ENCODE measurements at regions not wholly inside any gene's neighbourhood (a gene's known extent, or its start where the extent isn't known, plus 50 kb on each side); places are given as distances from the start of the nearest gene placed in this dataset.
A peak's percentile ranks its signal among the peaks of the same experiment; 100 is the strongest.
"Not testable (repeated sequence)": the region's sequence is repeated elsewhere in the genome, so short reads cannot be mapped to it uniquely, and the experiment has no call there.

- Histone ChIP-seq H3K9me3 (ENCODE audit: control insufficient read depth in 2 of 3, low read length in 3 of 3) (no peaks in the 10 kb centered on the region), H3K36me3 (ENCODE audit: control insufficient read depth in 2 of 3, insufficient read depth in 3 of 3, low read length in 3 of 3) (no peaks in the 10 kb centered on the region), H3K4me3 (ENCODE audit: low read length) (no peak overlapping the region), H3K4me1 (ENCODE audit: control insufficient read depth in 2 of 2, insufficient read depth in 2 of 2, low read length in 2 of 2) (no peaks in the 10 kb centered on the region), H3K27me3 (ENCODE audit: control insufficient read depth in 2 of 2, insufficient read depth in 2 of 2, low read length in 2 of 2) (no peaks in the 10 kb centered on the region), H3K27ac (ENCODE audit: low read depth, low read length) (no peak overlapping the region)
- intact Hi-C loops (cut with micrococcal nuclease), result no loop called here
- CTCF ChIA-PET, result no interaction called here
- H3K9me3 Mint-ChIP-seq, result no peaks in the 10 kb centered on the region
- H3K27me3 Mint-ChIP-seq, result peaks cover 0 to 12% (median 5%) of the 10 kb centered on the region in 5 donors
- peak overlapping the region in 1 of 9 donors; percentile 18 for H3K27ac Mint-ChIP-seq
- H3K36me3 Mint-ChIP-seq, result no peaks in the 10 kb centered on the region
- no peak for DNase-seq
- H3K4me1 Mint-ChIP-seq, result no peaks in the 10 kb centered on the region
- POLR2A ChIA-PET, result no interaction called here
- no peak for ATAC-seq
- no peak overlapping the region for H3K4me3 Mint-ChIP-seq
These were observed 105.1 kb downstream of the SINHCAF start for GRCh38 chr12:31220633-31221550.

DNA sequence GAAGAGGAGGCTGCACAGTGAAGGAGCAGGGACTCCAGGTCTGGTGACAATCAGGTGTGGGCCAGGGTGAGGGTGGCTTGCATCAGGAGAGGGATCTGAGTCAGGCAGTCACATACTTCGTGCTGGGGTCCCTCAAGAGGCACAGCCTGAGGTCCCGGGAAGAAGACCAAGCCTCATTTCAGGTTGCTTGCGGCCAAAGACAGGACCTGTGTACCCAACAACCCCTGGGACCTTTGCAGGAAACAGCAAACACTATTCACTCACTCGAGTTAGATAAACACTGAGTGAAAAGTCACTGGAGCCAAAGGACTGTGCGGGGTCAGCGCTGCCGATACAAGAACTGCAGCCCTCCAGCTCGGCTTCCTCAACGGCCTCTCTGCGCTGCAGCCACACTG lies 104.4 kb downstream of the SINHCAF start:
- ChIA-PET CTCF (no interaction called here), POLR2A (no interaction called here)
- no peaks in the 10 kb centered on the region for H3K36me3 ChIP-seq (ENCODE audit: control insufficient read depth in 2 of 3, insufficient read depth in 3 of 3, low read length in 3 of 3)
- no peak for DNase-seq
- no peaks in the 10 kb centered on the region for H3K4me1 Mint-ChIP-seq
- no peak overlapping the region for H3K27ac Mint-ChIP-seq
- H3K27me3 ChIP-seq (ENCODE audit: control insufficient read depth in 2 of 2, insufficient read depth in 2 of 2, low read length in 2 of 2), result no peaks in the 10 kb centered on the region
- ATAC-seq, result no peak
- no peaks in the 10 kb centered on the region for H3K36me3 Mint-ChIP-seq
- intact Hi-C loops (cut with micrococcal nuclease), result no loop called here
- no peaks in the 10 kb centered on the region for H3K9me3 ChIP-seq (ENCODE audit: control insufficient read depth in 2 of 3, low read length in 3 of 3)
- H3K4me1 ChIP-seq (ENCODE audit: control insufficient read depth in 2 of 2, insufficient read depth in 2 of 2, low read length in 2 of 2), result no peaks in the 10 kb centered on the region
- no peak overlapping the region for H3K4me3 ChIP-seq (ENCODE audit: low read length)
- H3K27me3 Mint-ChIP-seq, result peaks cover 0 to 8% (median 5%) of the 10 kb centered on the region in 5 donors
- no peak overlapping the region for H3K4me3 Mint-ChIP-seq
- H3K27ac ChIP-seq (ENCODE audit: low read depth, low read length), result no peak overlapping the region
- H3K9me3 Mint-ChIP-seq, result no peaks in the 10 kb centered on the region

GRCh38 chr12:31222620-31223222 lies 103.2 kb downstream of the SINHCAF start:
- intact Hi-C loops (cut with micrococcal nuclease), result no loop called here
- no peaks in the 10 kb centered on the region for H3K36me3 ChIP-seq (ENCODE audit: control insufficient read depth in 2 of 3, insufficient read depth in 3 of 3, low read length in 3 of 3)
- CTCF ChIA-PET, result interaction anchor here (0.6 kb wide), 1 partner anchor 20 kb away, joined by 3 read pairs; no protein-coding TSS in a partner anchor
- H3K9me3 ChIP-seq (ENCODE audit: control insufficient read depth in 2 of 3, low read length in 3 of 3), result no peaks in the 10 kb centered on the region
- DNase-seq, result no peak
- no peak overlapping the region for H3K27ac ChIP-seq (ENCODE audit: low read depth, low read length)
- Mint-ChIP-seq H3K27ac (no peak overlapping the region), H3K27me3 (peaks cover 0 to 8% (median 0%) of the 10 kb centered on the region in 5 donors), H3K4me3 (no peak overlapping the region), H3K9me3 (no peaks in the 10 kb centered on the region), H3K36me3 (no peaks in the 10 kb centered on the region), H3K4me1 (no peaks in the 10 kb centered on the region)
- H3K27me3 ChIP-seq (ENCODE audit: control insufficient read depth in 2 of 2, insufficient read depth in 2 of 2, low read length in 2 of 2), result no peaks in the 10 kb centered on the region
- H3K4me3 ChIP-seq (ENCODE audit: low read length), result no peak overlapping the region
- ATAC-seq, result no peak
- POLR2A ChIA-PET, result no interaction called here
- H3K4me1 ChIP-seq (ENCODE audit: control insufficient read depth in 2 of 2, insufficient read depth in 2 of 2, low read length in 2 of 2), result no peaks in the 10 kb centered on the region

DNA sequence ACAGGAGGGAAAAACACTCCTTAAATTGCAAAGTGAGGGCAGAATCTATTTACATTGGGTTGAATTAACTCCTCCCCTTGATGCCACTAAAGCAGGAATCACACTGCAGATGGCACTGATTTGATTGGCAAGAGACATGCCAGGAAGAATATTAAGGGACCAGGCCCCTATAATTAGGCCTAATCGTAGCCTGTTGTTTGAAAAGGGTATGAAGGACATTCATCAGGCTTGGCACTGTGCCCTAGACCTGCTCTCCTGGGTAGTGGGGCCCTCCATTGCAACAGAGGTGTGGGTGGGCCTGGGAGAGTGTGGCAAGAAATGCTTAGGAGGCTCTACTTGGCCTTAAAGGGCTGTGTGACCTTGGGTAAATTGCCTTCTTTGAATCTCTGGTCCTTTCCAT lies 102.3 kb downstream of the SINHCAF start:
- H3K27ac Mint-ChIP-seq; H3K4me3 ChIP-seq (ENCODE audit: low read length); CTCF ChIA-PET; DNase-seq; H3K36me3 ChIP-seq (ENCODE audit: control insufficient read depth in 2 of 3, insufficient read depth in 3 of 3, low read length in 3 of 3); H3K4me1 Mint-ChIP-seq; H3K27ac ChIP-seq (ENCODE audit: low read depth, low read length); H3K36me3 Mint-ChIP-seq; POLR2A ChIA-PET; H3K27me3 ChIP-seq (ENCODE audit: control insufficient read depth in 2 of 2, insufficient read depth in 2 of 2, low read length in 2 of 2); H3K9me3 Mint-ChIP-seq; H3K9me3 ChIP-seq (ENCODE audit: control insufficient read depth in 2 of 3, low read length in 3 of 3); ATAC-seq; H3K4me3 Mint-ChIP-seq; H3K4me1 ChIP-seq (ENCODE audit: control insufficient read depth in 2 of 2, insufficient read depth in 2 of 2, low read length in 2 of 2); H3K27me3 Mint-ChIP-seq; intact Hi-C loops (cut with micrococcal nuclease): not testable (repeated sequence)

- ChIA-PET CTCF (no interaction called here), POLR2A (no interaction called here)
- Histone ChIP-seq H3K27ac (ENCODE audit: low read depth, low read length) (no peak overlapping the region), H3K4me3 (ENCODE audit: low read length) (no peak overlapping the region), H3K4me1 (ENCODE audit: control insufficient read depth in 2 of 2, insufficient read depth in 2 of 2, low read length in 2 of 2) (no peaks in the 10 kb centered on the region), H3K27me3 (ENCODE audit: control insufficient read depth in 2 of 2, insufficient read depth in 2 of 2, low read length in 2 of 2) (no peaks in the 10 kb centered on the region), H3K36me3 (ENCODE audit: control insufficient read depth in 2 of 3, insufficient read depth in 3 of 3, low read length in 3 of 3) (no peaks in the 10 kb centered on the region), H3K9me3 (ENCODE audit: control insufficient read depth in 2 of 3, low read length in 3 of 3) (no peaks in the 10 kb centered on the region)
- no peaks in the 10 kb centered on the region for H3K9me3 Mint-ChIP-seq
- DNase-seq (no peak), ATAC-seq (no peak)
- H3K4me3 Mint-ChIP-seq, result no peak overlapping the region
- no peaks in the 10 kb centered on the region for H3K36me3 Mint-ChIP-seq
- no peaks in the 10 kb centered on the region for H3K4me1 Mint-ChIP-seq
- peaks cover 0 to 3% (median 0%) of the 10 kb centered on the region in 5 donors for H3K27me3 Mint-ChIP-seq
- intact Hi-C loops (cut with micrococcal nuclease), result no loop called here
- H3K27ac Mint-ChIP-seq, result no peak overlapping the region
These were observed 101.0 kb downstream of the SINHCAF start for GRCh38 chr12:31224768-31225448.

DNA sequence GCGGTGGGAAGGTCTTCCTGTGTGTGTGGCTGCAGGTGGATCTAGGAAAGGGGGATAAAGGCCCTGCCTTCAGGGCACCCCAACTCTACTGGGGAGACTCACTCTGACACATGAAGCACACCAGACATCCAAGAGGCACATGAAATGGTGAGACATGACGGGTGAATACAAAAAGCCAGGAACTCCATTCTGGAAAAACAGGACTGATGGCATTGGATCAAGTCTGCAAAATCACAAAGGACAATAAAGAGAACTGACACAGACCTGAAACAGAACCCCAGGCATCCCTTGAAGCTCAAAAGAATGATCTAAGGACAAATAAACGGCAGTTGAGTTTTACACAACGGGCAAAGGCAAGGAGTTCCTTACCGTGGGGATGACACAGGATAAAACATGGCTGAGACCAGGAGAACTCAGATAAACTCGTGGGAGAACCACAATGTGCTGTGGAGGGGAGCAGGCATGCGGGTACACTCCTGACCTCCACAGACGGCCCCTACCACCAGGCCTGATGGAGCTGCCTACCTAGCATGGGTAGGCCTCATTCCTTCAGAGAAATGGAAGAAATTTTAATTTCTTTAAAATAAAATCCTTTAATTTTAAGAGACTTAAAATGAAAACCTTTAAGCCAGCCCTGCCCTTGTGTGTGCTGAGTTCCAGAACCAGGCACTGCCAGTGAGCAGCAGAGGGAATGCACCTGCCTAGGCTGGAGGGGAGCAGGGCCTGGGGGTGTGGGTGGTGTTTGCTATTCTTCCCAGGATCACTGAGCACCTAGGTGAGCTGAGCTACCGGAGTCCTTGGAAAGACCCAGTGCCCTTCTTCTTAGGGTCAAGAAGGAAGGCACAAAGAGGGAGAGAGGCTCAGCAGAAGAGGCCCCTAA lies 100.1 kb downstream of the SINHCAF start:
- H3K4me1 Mint-ChIP-seq, result no peaks in the 10 kb centered on the region
- no peaks in the 10 kb centered on the region for H3K27me3 ChIP-seq (ENCODE audit: control insufficient read depth in 2 of 2, insufficient read depth in 2 of 2, low read length in 2 of 2)
- POLR2A ChIA-PET, result no interaction called here
- H3K36me3 ChIP-seq (ENCODE audit: control insufficient read depth in 2 of 3, insufficient read depth in 3 of 3, low read length in 3 of 3), result no peaks in the 10 kb centered on the region
- no peaks in the 10 kb centered on the region for H3K4me1 ChIP-seq (ENCODE audit: control insufficient read depth in 2 of 2, insufficient read depth in 2 of 2, low read length in 2 of 2)
- ATAC-seq, result no peak
- no peak overlapping the region for H3K27ac Mint-ChIP-seq
- CTCF ChIA-PET, result no interaction called here
- no peak for DNase-seq
- H3K9me3 Mint-ChIP-seq, result peaks cover 0 to under 1% (median 0%) of the 10 kb centered on the region in 11 donors
- H3K4me3 Mint-ChIP-seq, result no peak overlapping the region
- intact Hi-C loops (cut with micrococcal nuclease), result no loop called here
- H3K36me3 Mint-ChIP-seq, result no peaks in the 10 kb centered on the region
- peaks cover 0 to under 1% (median 0%) of the 10 kb centered on the region in 3 experiments for H3K9me3 ChIP-seq (ENCODE audit: control insufficient read depth in 2 of 3, low read length in 3 of 3)
- H3K27ac ChIP-seq (ENCODE audit: low read depth, low read length), result no peak overlapping the region
- no peak overlapping the region for H3K4me3 ChIP-seq (ENCODE audit: low read length)
- H3K27me3 Mint-ChIP-seq, result no peaks in the 10 kb centered on the region

All from naive thymus-derived CD4-positive, alpha-beta T cell (primary cell).